OCI-LY7 (cell line): ENCODE measurements at regions not wholly inside any gene's neighbourhood (a gene's known extent, or its start where the extent isn't known, plus 50 kb on each side); places are given as distances from the start of the nearest gene placed in this dataset.

Experiments used
- BruUV-seq: library from RNA; stranded (reverse); fragments of 400-500 nt; replicated peaks from 2 replicates; lab custom pipeline; 2021; lab: Mats Ljungman, UMichigan
- CTCF ChIA-PET: fragments of 300-600 bp; sonication (Branson Sonifier 250); formaldehyde crosslinking; loops from one replicate; lab custom pipeline; 2022; ENCODE audit warnings: antibody characterized with exemption; ENCODE audit not compliant: unreplicated experiment; lab: Charles Lee
- POLR2A ChIA-PET: fragments of 300-600 bp; sonication (Branson Sonifier 250); formaldehyde crosslinking; loops from one replicate; lab custom pipeline; 2022; ENCODE audit warnings: antibody characterized with exemption; lab: Charles Lee
- DNase-seq: peaks from one replicate; pipeline ENCODE4 v3.0.0-alpha.2; 2015; ENCODE audit warnings: low spot score
- H2AFZ ChIP-seq: fragments of 200-600 bp; sonication (generic), shearing (Covaris generic); 2 replicates; pipeline ENCODE4 v1.6.1; 2014; ENCODE audit warnings: mild to moderate bottlenecking, antibody characterized with exemption, low read length, moderate library complexity
- H3K27ac ChIP-seq: fragments of 200-600 bp; sonication (generic); 2 replicates; pipeline ENCODE4 v1.5.1; 2014; ENCODE audit warnings: mixed run types, low read depth, mild to moderate bottlenecking, moderate library complexity, low read length, inconsistent platforms; ENCODE audit not compliant: poor library complexity, severe bottlenecking
- H3K36me3 ChIP-seq: fragments of 200-600 bp; sonication (generic); 2 replicates; pipeline ENCODE4 v1.6.1; 2014; ENCODE audit warnings: mild to moderate bottlenecking, antibody characterized with exemption, low read length, moderate library complexity, mixed read lengths; ENCODE audit not compliant: insufficient read depth
- H3K4me1 ChIP-seq: fragments of 200-600 bp; sonication (generic); 2 replicates; pipeline ENCODE4 v1.5.1; 2014; ENCODE audit warnings: mild to moderate bottlenecking, low read length; ENCODE audit not compliant: insufficient read depth, poor library complexity, severe bottlenecking
- H3K4me2 ChIP-seq: fragments of 200-600 bp; sonication (generic); 2 replicates; pipeline ENCODE4 v1.6.1; 2014; ENCODE audit warnings: mild to moderate bottlenecking, low read length
- H3K4me3 ChIP-seq: fragments of 200-600 bp; sonication (generic); 2 replicates; pipeline ENCODE4 v1.5.1; 2014; ENCODE audit warnings: mild to moderate bottlenecking, low read depth, low read length; ENCODE audit not compliant: poor library complexity, severe bottlenecking
- H3K79me2 ChIP-seq: fragments of 200-600 bp; sonication (generic); 2 replicates; pipeline ENCODE4 v1.6.1; 2016; ENCODE audit warnings: low read depth, mild to moderate bottlenecking, low read length, moderate library complexity, mixed read lengths; ENCODE audit not compliant: insufficient read depth
- H3K9me2 ChIP-seq: fragments of 200-600 bp; sonication (generic); 2 replicates; pipeline ENCODE4 v1.6.1; 2016; ENCODE audit warnings: mild to moderate bottlenecking, low read length, mixed read lengths; ENCODE audit not compliant: insufficient read depth
- H3K9me3 ChIP-seq: fragments of 200-600 bp; sonication (generic); 2 replicates; pipeline ENCODE4 v1.6.1; 2014; ENCODE audit warnings: mild to moderate bottlenecking, mixed run types, low read length, mixed read lengths
- H4K20me1 ChIP-seq: fragments of 200-600 bp; sonication (generic); 2 replicates; pipeline ENCODE4 v1.6.1; 2014; ENCODE audit warnings: mild to moderate bottlenecking, antibody characterized with exemption, low read length, moderate library complexity, mixed read lengths; ENCODE audit not compliant: insufficient read depth
- EZH2phosphoT487 ChIP-seq: fragments of 200-600 bp; sonication (generic); IDR thresholded peaks from 2 replicates; pipeline ENCODE4 v1.6.1; 2018; ENCODE audit warnings: low read depth, borderline replicate concordance, mild to moderate bottlenecking, mixed run types, antibody characterized with exemption, low read length, moderate library complexity, mixed read lengths
- intact Hi-C: fragments of 100-400 bp; cut with micrococcal nuclease; formaldehyde crosslinking; loops from one replicate; pipeline ENCODE4 v1.10.0; 2022; ENCODE audit not compliant: unreplicated experiment
- TF ChIP-seq, protein P1 (sequence below): fragments of 200-600 bp; sonication (generic); conservative IDR thresholded peaks from 2 replicates; pipeline ENCODE4 v1.5.1; 2014; ENCODE audit warnings: mild to moderate bottlenecking, antibody characterized with exemption, low read length, moderate library complexity, mixed read lengths

DNA sequence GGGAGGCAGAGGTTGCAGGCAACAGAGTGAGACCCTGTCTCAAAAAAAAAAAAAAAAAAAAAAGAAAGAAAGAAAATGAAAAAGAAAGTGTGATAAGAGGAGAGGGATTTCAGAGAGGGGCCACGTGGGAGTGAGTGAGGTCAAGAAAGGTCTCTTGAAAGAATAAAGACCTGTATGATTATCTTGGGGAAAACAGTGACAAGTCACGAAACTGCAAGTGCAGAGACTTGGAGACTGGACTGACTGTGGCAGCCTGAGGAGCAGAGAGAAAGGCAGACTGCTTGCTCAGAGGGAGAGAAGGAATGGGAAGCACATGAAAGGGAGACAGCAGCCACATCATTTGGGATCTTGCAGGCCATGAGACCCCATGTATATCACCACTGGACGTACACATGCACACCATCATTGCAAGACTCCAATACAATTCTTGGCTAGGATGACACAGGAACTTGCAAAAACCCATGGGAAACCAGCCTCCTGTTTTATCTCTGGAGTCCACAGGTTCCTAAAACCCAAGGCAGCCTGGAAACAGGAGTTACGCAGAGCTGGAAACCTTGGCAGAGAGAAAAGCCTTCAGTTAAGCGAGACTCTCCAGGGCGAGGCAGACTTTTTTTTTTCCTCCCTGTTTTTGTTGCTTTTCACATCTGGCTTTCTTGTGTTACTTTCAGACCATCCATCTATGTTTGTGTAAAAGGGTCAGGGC is 207.0 kb upstream of the TBL1X start:
- Histone ChIP-seq H3K9me3 (no peaks in the 10 kb centered on the region), H3K4me3 (no peak overlapping the region), H3K27ac (no peak overlapping the region), H2AFZ (no peak overlapping the region), H4K20me1 (no peaks in the 10 kb centered on the region), H3K79me2 (no peaks in the 10 kb centered on the region), H3K4me1 (no peaks in the 10 kb centered on the region), H3K36me3 (no peaks in the 10 kb centered on the region), H3K4me2 (no peak overlapping the region), H3K9me2 (no peaks in the 10 kb centered on the region)
- intact Hi-C loops: no loop called here
- no peak for DNase-seq
- TF ChIP-seq EZH2phosphoT487: no peak
- TF ChIP-seq, protein P1, sequence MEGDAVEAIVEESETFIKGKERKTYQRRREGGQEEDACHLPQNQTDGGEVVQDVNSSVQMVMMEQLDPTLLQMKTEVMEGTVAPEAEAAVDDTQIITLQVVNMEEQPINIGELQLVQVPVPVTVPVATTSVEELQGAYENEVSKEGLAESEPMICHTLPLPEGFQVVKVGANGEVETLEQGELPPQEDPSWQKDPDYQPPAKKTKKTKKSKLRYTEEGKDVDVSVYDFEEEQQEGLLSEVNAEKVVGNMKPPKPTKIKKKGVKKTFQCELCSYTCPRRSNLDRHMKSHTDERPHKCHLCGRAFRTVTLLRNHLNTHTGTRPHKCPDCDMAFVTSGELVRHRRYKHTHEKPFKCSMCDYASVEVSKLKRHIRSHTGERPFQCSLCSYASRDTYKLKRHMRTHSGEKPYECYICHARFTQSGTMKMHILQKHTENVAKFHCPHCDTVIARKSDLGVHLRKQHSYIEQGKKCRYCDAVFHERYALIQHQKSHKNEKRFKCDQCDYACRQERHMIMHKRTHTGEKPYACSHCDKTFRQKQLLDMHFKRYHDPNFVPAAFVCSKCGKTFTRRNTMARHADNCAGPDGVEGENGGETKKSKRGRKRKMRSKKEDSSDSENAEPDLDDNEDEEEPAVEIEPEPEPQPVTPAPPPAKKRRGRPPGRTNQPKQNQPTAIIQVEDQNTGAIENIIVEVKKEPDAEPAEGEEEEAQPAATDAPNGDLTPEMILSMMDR: no peak
- CTCF ChIA-PET: no interaction called here
- POLR2A ChIA-PET: no interaction called here
- BruUV-seq: no TSS peak

DNA sequence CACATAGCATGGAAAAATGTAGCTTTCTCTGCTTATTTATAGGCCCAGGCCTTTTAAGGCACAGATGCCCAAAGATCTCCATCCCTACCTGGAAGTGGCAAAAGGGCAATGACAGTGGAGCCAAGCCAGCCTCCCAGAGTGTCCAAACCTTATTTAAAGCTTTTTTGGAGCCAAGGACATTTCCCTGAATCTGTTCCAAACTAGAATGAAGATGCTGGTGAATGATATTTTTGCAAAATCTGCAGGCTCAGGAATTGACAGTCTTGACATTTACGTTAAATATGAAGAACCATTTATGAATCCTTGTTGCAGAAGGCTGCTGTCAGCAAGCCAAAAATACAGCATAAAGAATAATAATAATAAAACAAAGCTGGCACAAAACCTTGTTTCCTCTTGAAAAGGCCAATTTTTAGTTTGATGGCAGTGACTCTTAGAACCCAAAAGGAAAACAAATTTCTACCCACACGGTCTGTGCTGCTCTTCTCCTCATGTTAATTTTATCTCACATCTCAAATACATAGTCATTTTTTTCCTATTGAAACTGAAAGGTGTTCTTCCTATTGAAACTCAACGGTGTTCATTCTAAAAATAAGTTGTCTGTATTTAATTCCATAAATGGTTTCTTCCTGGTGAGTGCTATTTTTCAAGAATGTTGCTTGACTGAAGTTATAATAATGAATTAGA is 206.3 kb upstream of the TBL1X start:
- POLR2A ChIA-PET: interaction anchor here (0.6 kb wide), 1 partner anchor 307 kb away, joined by 3 read pairs; no protein-coding TSS in a partner anchor
- DNase-seq: no peak
- Histone ChIP-seq H2AFZ (no peak overlapping the region), H3K27ac (no peak overlapping the region), H4K20me1 (no peaks in the 10 kb centered on the region), H3K4me1 (no peaks in the 10 kb centered on the region), H3K4me2 (no peak overlapping the region), H3K9me2 (no peaks in the 10 kb centered on the region), H3K36me3 (no peaks in the 10 kb centered on the region), H3K4me3 (no peak overlapping the region), H3K79me2 (no peaks in the 10 kb centered on the region), H3K9me3 (no peaks in the 10 kb centered on the region)
- intact Hi-C loops: no loop called here
- TF ChIP-seq, protein P1: no peak
- TF ChIP-seq EZH2phosphoT487: no peak
- BruUV-seq: no TSS peak
- CTCF ChIA-PET: no interaction called here

DNA sequence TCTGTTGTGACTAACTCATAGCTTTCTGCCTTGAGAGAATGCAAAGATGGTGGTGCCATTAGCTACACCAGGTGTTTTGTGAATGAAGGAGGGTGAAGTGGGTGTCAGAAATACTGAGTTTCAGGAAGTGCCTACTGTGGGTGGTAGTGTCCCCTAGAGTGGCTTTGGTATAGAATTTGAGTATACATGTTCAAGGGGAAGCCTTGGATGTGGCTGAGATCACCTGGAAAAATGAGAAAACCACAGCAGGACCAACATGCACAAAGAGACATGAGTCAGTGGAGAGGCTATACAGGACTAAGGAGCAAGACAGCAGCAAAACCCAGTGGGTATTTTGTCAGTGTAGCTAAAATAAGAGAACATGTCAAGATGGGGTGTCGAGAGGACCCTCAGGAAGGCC is 204.3 kb upstream of the TBL1X start:
- POLR2A ChIA-PET: interaction anchor here (0.6 kb wide), 1 partner anchor 626 kb away, joined by 3 read pairs; no protein-coding TSS in a partner anchor
- Histone ChIP-seq H3K4me3 (no peak overlapping the region), H3K4me1 (no peaks in the 10 kb centered on the region), H3K79me2 (no peaks in the 10 kb centered on the region), H3K36me3 (no peaks in the 10 kb centered on the region), H3K4me2 (no peak overlapping the region), H4K20me1 (no peaks in the 10 kb centered on the region), H3K27ac (no peak overlapping the region), H2AFZ (no peak overlapping the region), H3K9me2 (no peaks in the 10 kb centered on the region), H3K9me3 (no peaks in the 10 kb centered on the region)
- intact Hi-C loops: no loop called here
- no TSS peak for BruUV-seq
- no peak for DNase-seq
- CTCF ChIA-PET: no interaction called here
- TF ChIP-seq, protein P1: no peak
